ENCODE measurements at regions not wholly inside any gene's neighbourhood (a gene's known extent, or its start where the extent isn't known, plus 50 kb on each side); places are given as distances from the start of the nearest gene placed in this dataset.

GRCh38 chr2:150224321-150224720 is 263.1 kb downstream of the RND3 start:
- Histone ChIP-seq H3K27me3 (ENCODE audit: control insufficient read depth, insufficient read depth, low read length, poor library complexity, severe bottlenecking) (no peaks in the 10 kb centered on the region), H3K27ac (ENCODE audit: insufficient read depth, low read depth, low read length, poor library complexity, severe bottlenecking) (no peak overlapping the region), H3K4me1 (ENCODE audit: control insufficient read depth, insufficient read depth, low read length) (no peaks in the 10 kb centered on the region), H3K9me3 (ENCODE audit: control insufficient read depth, low read length) (no peaks in the 10 kb centered on the region), H3K4me3 (ENCODE audit: insufficient read depth, low read depth, low read length) (no peak overlapping the region), H3K36me3 (ENCODE audit: control insufficient read depth, insufficient read depth, low read length) (no peaks in the 10 kb centered on the region)
- WGBS, 2 experiments = 99 to 100% methylated on average over 3 of the region's 3 CpGs

DNA sequence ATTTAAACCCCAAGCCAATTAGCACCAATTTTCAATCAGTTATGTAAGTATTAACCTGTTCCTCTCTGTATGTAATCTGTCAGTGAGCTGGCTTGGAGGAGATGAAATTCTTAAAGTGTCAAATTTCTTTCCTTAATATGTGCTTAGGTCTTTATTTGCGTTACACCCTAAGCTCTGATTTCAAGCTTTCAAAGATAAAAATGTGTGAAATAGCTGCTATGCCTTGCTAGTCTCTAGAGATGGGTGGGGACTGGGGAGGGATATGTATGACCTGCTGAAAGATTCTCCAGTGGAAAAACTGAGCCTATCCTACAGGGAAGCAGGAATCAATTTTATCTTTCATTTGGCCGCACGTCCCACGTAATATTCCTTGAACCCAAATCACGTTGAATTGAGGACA is 264.5 kb downstream of the RND3 start:
- Histone ChIP-seq H3K27me3 (ENCODE audit: control insufficient read depth, insufficient read depth, low read length, poor library complexity, severe bottlenecking) (no peaks in the 10 kb centered on the region), H3K36me3 (ENCODE audit: control insufficient read depth, insufficient read depth, low read length) (no peaks in the 10 kb centered on the region)
- WGBS, 2 experiments = 83 to 95% methylated on average over 1 to 5 of the region's 5 CpGs

GRCh38 chr2:150222379-150222778 is 265.1 kb downstream of the RND3 start:
- Histone ChIP-seq H3K27me3 (ENCODE audit: control insufficient read depth, insufficient read depth, low read length, poor library complexity, severe bottlenecking) (no peaks in the 10 kb centered on the region), H3K36me3 (ENCODE audit: control insufficient read depth, insufficient read depth, low read length) (no peaks in the 10 kb centered on the region), H3K9me3 (ENCODE audit: control insufficient read depth, low read length) (no peaks in the 10 kb centered on the region), H3K4me3 (ENCODE audit: insufficient read depth, low read depth, low read length) (no peak overlapping the region), H3K27ac (ENCODE audit: insufficient read depth, low read depth, low read length, poor library complexity, severe bottlenecking) (no peak overlapping the region), H3K4me1 (ENCODE audit: control insufficient read depth, insufficient read depth, low read length) (no peaks in the 10 kb centered on the region)
- 94 to 97% methylated on average over 6 of the region's 6 CpGs for WGBS, 2 experiments

More for the DNA sequence above, 264.5 kb downstream of the RND3 start:
- H3K4me3 ChIP-seq (ENCODE audit: insufficient read depth, low read depth, low read length) = no peak overlapping the region
- H3K9me3 ChIP-seq (ENCODE audit: control insufficient read depth, low read length) = no peaks in the 10 kb centered on the region
- no peak overlapping the region for H3K27ac ChIP-seq (ENCODE audit: insufficient read depth, low read depth, low read length, poor library complexity, severe bottlenecking)
- no peaks in the 10 kb centered on the region for H3K4me1 ChIP-seq (ENCODE audit: control insufficient read depth, insufficient read depth, low read length)

- WGBS, 2 experiments = 81 to 90% methylated on average over 2 of the region's 2 CpGs
- no peaks in the 10 kb centered on the region for H3K4me1 ChIP-seq (ENCODE audit: control insufficient read depth, insufficient read depth, low read length)
- no peaks in the 10 kb centered on the region for H3K36me3 ChIP-seq (ENCODE audit: control insufficient read depth, insufficient read depth, low read length)
- no peaks in the 10 kb centered on the region for H3K9me3 ChIP-seq (ENCODE audit: control insufficient read depth, low read length)
- no peaks in the 10 kb centered on the region for H3K27me3 ChIP-seq (ENCODE audit: control insufficient read depth, insufficient read depth, low read length, poor library complexity, severe bottlenecking)
- H3K4me3 ChIP-seq (ENCODE audit: insufficient read depth, low read depth, low read length) = no peak overlapping the region
- H3K27ac ChIP-seq (ENCODE audit: insufficient read depth, low read depth, low read length, poor library complexity, severe bottlenecking) = no peak overlapping the region
Observed at GRCh38 chr2:150219861-150220260, 267.6 kb downstream of the RND3 start.

- Histone ChIP-seq H3K27ac (ENCODE audit: insufficient read depth, low read depth, low read length, poor library complexity, severe bottlenecking) (no peak overlapping the region), H3K9me3 (ENCODE audit: control insufficient read depth, low read length) (no peaks in the 10 kb centered on the region), H3K27me3 (ENCODE audit: control insufficient read depth, insufficient read depth, low read length, poor library complexity, severe bottlenecking) (no peaks in the 10 kb centered on the region), H3K4me1 (ENCODE audit: control insufficient read depth, insufficient read depth, low read length) (peaks cover 7% of the 10 kb centered on the region), H3K4me3 (ENCODE audit: insufficient read depth, low read depth, low read length) (no peak overlapping the region), H3K36me3 (ENCODE audit: control insufficient read depth, insufficient read depth, low read length) (no peaks in the 10 kb centered on the region)
- WGBS, 2 experiments = 95 to 100% methylated on average over 1 of the region's 1 CpG
Observed at GRCh38 chr2:150215041-150215440, 272.4 kb downstream of the RND3 start.

DNA sequence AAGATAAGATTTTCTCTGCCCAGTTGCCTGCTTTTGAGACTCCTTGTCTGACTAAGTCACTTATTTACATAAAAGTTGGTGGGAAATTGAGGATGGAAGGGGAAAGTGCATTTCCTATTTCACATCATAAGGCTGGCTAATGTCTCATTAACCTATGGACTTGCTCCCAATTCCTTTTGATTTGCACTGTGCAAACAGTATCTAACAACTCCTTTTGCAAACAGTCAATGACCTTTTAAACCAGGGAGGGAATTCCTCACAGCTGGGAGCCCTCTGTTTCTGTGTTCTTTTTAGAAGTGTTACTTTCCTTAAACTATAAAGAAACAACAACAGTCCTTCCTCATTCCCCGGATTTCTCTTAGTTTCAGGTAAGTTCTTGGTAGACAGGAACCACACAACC is 272.8 kb downstream of the RND3 start:
- Histone ChIP-seq H3K4me3 (ENCODE audit: insufficient read depth, low read depth, low read length) (no peak overlapping the region), H3K27ac (ENCODE audit: insufficient read depth, low read depth, low read length, poor library complexity, severe bottlenecking) (no peak overlapping the region), H3K9me3 (ENCODE audit: control insufficient read depth, low read length) (no peaks in the 10 kb centered on the region), H3K36me3 (ENCODE audit: control insufficient read depth, insufficient read depth, low read length) (no peaks in the 10 kb centered on the region), H3K4me1 (ENCODE audit: control insufficient read depth, insufficient read depth, low read length) (peaks cover 7% of the 10 kb centered on the region), H3K27me3 (ENCODE audit: control insufficient read depth, insufficient read depth, low read length, poor library complexity, severe bottlenecking) (no peaks in the 10 kb centered on the region)
- WGBS, 2 experiments = 11% methylated on average over 1 of the region's 1 CpG; no CpG with 5 or more reads in 1 of the 2 experiments

GRCh38 chr2:150212722-150213171 is 274.7 kb downstream of the RND3 start:
- H3K27me3 ChIP-seq (ENCODE audit: control insufficient read depth, insufficient read depth, low read length, poor library complexity, severe bottlenecking) = no peaks in the 10 kb centered on the region
- H3K4me3 ChIP-seq (ENCODE audit: insufficient read depth, low read depth, low read length) = no peak overlapping the region
- H3K36me3 ChIP-seq (ENCODE audit: control insufficient read depth, insufficient read depth, low read length) = no peaks in the 10 kb centered on the region
- peaks cover 7% of the 10 kb centered on the region for H3K4me1 ChIP-seq (ENCODE audit: control insufficient read depth, insufficient read depth, low read length)
- no peaks in the 10 kb centered on the region for H3K9me3 ChIP-seq (ENCODE audit: control insufficient read depth, low read length)
- WGBS, 2 experiments = 84 to 88% methylated on average over 4 of the region's 4 CpGs
- H3K27ac ChIP-seq (ENCODE audit: insufficient read depth, low read depth, low read length, poor library complexity, severe bottlenecking) = no peak overlapping the region

DNA sequence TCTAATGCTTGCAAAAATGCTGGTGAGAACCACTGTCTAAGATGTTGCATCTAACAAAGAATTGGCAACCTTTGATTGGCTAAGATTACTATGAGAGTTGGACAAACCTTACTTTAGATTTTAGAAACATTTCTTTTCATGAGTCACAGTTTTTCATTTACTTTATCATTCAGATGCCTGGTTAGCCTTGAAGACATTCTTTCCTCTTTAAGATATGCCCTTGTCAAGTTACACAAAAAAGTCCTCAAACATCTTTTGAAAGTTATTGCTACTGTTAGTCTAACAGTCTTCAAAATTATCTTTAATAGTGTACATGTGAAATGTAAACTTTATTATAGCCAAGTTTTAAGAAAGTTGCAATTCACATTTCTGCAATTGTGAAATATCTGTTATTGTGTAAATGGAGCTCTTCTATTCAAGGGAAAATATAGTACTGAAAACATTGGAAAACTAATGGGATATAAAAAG is 276.3 kb downstream of the RND3 start:
- Histone ChIP-seq H3K27me3 (ENCODE audit: control insufficient read depth, insufficient read depth, low read length, poor library complexity, severe bottlenecking) (no peaks in the 10 kb centered on the region), H3K27ac (ENCODE audit: insufficient read depth, low read depth, low read length, poor library complexity, severe bottlenecking) (no peak overlapping the region), H3K36me3 (ENCODE audit: control insufficient read depth, insufficient read depth, low read length) (no peaks in the 10 kb centered on the region), H3K9me3 (ENCODE audit: control insufficient read depth, low read length) (no peaks in the 10 kb centered on the region), H3K4me3 (ENCODE audit: insufficient read depth, low read depth, low read length) (no peak overlapping the region), H3K4me1 (ENCODE audit: control insufficient read depth, insufficient read depth, low read length) (peaks cover 7% of the 10 kb centered on the region)

DNA sequence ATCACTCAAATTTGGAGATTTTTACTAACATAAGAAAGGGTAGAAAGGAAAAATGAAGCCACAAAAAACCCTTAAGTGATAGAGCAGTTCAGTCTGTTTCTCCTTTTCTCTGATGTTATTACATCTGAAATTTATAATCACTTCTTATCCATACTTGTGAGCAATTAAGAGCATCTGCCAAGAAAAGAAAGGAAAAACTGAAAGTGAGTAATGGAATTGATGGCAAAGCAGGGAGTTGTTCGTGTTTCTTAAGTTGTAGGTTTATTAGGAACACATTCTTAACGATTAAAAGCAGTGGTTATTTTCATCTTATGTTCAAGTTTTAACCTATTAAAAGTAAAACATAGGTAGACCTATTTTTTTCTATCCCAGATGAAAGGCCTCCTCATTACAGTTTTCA is 277.7 kb downstream of the RND3 start:
- Histone ChIP-seq H3K4me3 (ENCODE audit: insufficient read depth, low read depth, low read length) (no peak overlapping the region), H3K4me1 (ENCODE audit: control insufficient read depth, insufficient read depth, low read length) (peaks cover 7% of the 10 kb centered on the region), H3K36me3 (ENCODE audit: control insufficient read depth, insufficient read depth, low read length) (no peaks in the 10 kb centered on the region), H3K9me3 (ENCODE audit: control insufficient read depth, low read length) (no peaks in the 10 kb centered on the region), H3K27me3 (ENCODE audit: control insufficient read depth, insufficient read depth, low read length, poor library complexity, severe bottlenecking) (no peaks in the 10 kb centered on the region), H3K27ac (ENCODE audit: insufficient read depth, low read depth, low read length, poor library complexity, severe bottlenecking) (no peak overlapping the region)
- WGBS, 2 experiments = 100% methylated on average over 1 to 2 of the region's 2 CpGs

DNA sequence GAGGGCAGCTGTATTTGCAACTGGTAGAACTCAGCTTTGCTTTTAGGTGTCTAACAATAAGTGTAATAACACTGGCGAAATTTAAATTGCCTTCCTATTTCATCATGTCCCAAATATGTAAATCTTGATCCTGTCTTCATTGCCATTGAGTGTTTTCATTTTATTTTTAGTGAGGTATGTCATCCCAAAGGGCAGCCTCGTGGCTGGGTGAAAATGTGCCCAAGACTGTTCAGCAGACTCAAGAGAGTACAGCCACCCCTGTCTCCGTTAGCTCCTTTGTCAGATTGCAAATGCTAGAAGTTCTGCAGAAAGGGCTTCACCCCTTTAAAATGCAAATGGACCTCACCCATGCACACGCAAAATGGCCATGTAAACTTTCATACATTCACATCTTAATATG is 278.8 kb downstream of the RND3 start:
- Histone ChIP-seq H3K27ac (ENCODE audit: insufficient read depth, low read depth, low read length, poor library complexity, severe bottlenecking) (no peak overlapping the region), H3K36me3 (ENCODE audit: control insufficient read depth, insufficient read depth, low read length) (no peaks in the 10 kb centered on the region), H3K4me3 (ENCODE audit: insufficient read depth, low read depth, low read length) (no peak overlapping the region), H3K27me3 (ENCODE audit: control insufficient read depth, insufficient read depth, low read length, poor library complexity, severe bottlenecking) (no peaks in the 10 kb centered on the region), H3K9me3 (ENCODE audit: control insufficient read depth, low read length) (no peaks in the 10 kb centered on the region), H3K4me1 (ENCODE audit: control insufficient read depth, insufficient read depth, low read length) (peaks cover 7% of the 10 kb centered on the region)
- 76 to 85% methylated on average over 4 of the region's 4 CpGs for WGBS, 2 experiments

- H3K4me3 ChIP-seq (ENCODE audit: insufficient read depth, low read depth, low read length) = no peak overlapping the region
- no peak overlapping the region for H3K27ac ChIP-seq (ENCODE audit: insufficient read depth, low read depth, low read length, poor library complexity, severe bottlenecking)
- H3K4me1 ChIP-seq (ENCODE audit: control insufficient read depth, insufficient read depth, low read length) = peaks cover 7% of the 10 kb centered on the region
- H3K9me3 ChIP-seq (ENCODE audit: control insufficient read depth, low read length) = no peaks in the 10 kb centered on the region
- H3K36me3 ChIP-seq (ENCODE audit: control insufficient read depth, insufficient read depth, low read length) = no peaks in the 10 kb centered on the region
- no peaks in the 10 kb centered on the region for H3K27me3 ChIP-seq (ENCODE audit: control insufficient read depth, insufficient read depth, low read length, poor library complexity, severe bottlenecking)
- WGBS, 2 experiments = 90 to 97% methylated on average over 3 of the region's 3 CpGs
Observed at GRCh38 chr2:150207979-150208378, 279.5 kb downstream of the RND3 start.

Measured in ectodermal cell (in vitro differentiated cells).